PC-3 (cell line): ENCODE measurements at regions not wholly inside any gene's neighbourhood (a gene's known extent, or its start where the extent isn't known, plus 50 kb on each side); places are given as distances from the start of the nearest gene placed in this dataset.

Experiments
- ATAC-seq: fragments of 200-7000 bp; cut with Tn5 transposase; 2 replicates; pipeline ENCODE4 v1.9.1; 2020; ENCODE audit warnings: mild to moderate bottlenecking, moderate library complexity
- BruUV-seq: library from RNA; stranded (reverse); fragments of 400-500 nt; replicated peaks from 2 replicates; lab custom pipeline; 2021; lab: Mats Ljungman, UMichigan
- CTCF ChIA-PET: fragments of 300-600 bp; sonication (Branson Sonifier 250); formaldehyde crosslinking; loops from one replicate; lab custom pipeline; 2022; ENCODE audit warnings: antibody characterized with exemption; lab: Charles Lee
- POLR2A ChIA-PET: fragments of 300-600 bp; sonication (Branson Sonifier 250); formaldehyde crosslinking; loops from one replicate; lab custom pipeline; 2022; ENCODE audit warnings: antibody characterized with exemption; ENCODE audit not compliant: unreplicated experiment; lab: Charles Lee
- DNase-seq: peaks from one replicate; pipeline ENCODE4 v3.0.0-alpha.2; 2015
- H2AFZ ChIP-seq: fragments of 300-600 bp; sonication (generic); 2 replicates; pipeline ENCODE4 v1.6.0; 2016; ENCODE audit warnings: antibody characterized with exemption, low read length
- H3F3A ChIP-seq: fragments of 300-600 bp; sonication (generic); one replicate; pipeline ENCODE4 v1.6.0; 2017; ENCODE audit warnings: antibody characterized with exemption, low read length, control low read depth, mild to moderate bottlenecking; ENCODE audit not compliant: unreplicated experiment
- H3K27ac ChIP-seq: fragments of 300-600 bp; sonication (generic); 2 replicates; pipeline ENCODE4 v1.5.1; 2016; ENCODE audit warnings: mild to moderate bottlenecking, low read length
- H3K27me3 ChIP-seq: fragments of 300-600 bp; sonication (generic); 2 replicates; pipeline ENCODE4 v1.6.1; 2016; ENCODE audit warnings: low read length, mixed read lengths
- H3K36me3 ChIP-seq: fragments of 300-600 bp; sonication (generic); 2 replicates; pipeline ENCODE4 v1.6.1; 2016; ENCODE audit warnings: low read depth, mixed run types, low read length, mixed read lengths
- H3K4me1 ChIP-seq: fragments of 300-600 bp; sonication (generic); 2 replicates; pipeline ENCODE4 v1.5.1; 2016; ENCODE audit warnings: low read length; ENCODE audit not compliant: insufficient read depth
- H3K4me2 ChIP-seq: fragments of 300-600 bp; sonication (generic); 2 replicates; pipeline ENCODE4 v1.6.0; 2016; ENCODE audit warnings: low read length
- H3K4me3 ChIP-seq: fragments of 300-600 bp; sonication (generic); 2 replicates; pipeline ENCODE4 v1.5.1; 2016; ENCODE audit warnings: mild to moderate bottlenecking, low read length, mixed read lengths
- H3K79me2 ChIP-seq: fragments of 300-600 bp; sonication (generic); 2 replicates; pipeline ENCODE4 v1.6.1; 2017; ENCODE audit warnings: low read length, mixed read lengths
- H3K9ac ChIP-seq: fragments of 300-600 bp; sonication (generic); 2 replicates; pipeline ENCODE4 v1.6.0; 2016; ENCODE audit warnings: mild to moderate bottlenecking, low read length
- H3K9me2 ChIP-seq: fragments of 300-600 bp; sonication (generic); replicated peaks from 2 replicates; pipeline ENCODE4 v1.6.1; 2016; ENCODE audit warnings: mixed run types, low read length, mixed read lengths
- H3K9me3 ChIP-seq: fragments of 300-600 bp; sonication (generic); 2 replicates; pipeline ENCODE4 v1.6.1; 2016; ENCODE audit warnings: low read length, mixed read lengths
- H4K20me1 ChIP-seq: fragments of 300-600 bp; sonication (generic); 2 replicates; pipeline ENCODE4 v1.6.1; 2016; ENCODE audit warnings: low read length, mixed read lengths
- EZH2 ChIP-seq: fragments of 300-600 bp; sonication (generic); IDR thresholded peaks from one replicate; pipeline ENCODE4 v1.6.1; 2017; ENCODE audit warnings: antibody characterized with exemption, mild to moderate bottlenecking, low read length; ENCODE audit not compliant: unreplicated experiment
- EZH2phosphoT487 ChIP-seq: fragments of 300-600 bp; sonication (generic); IDR thresholded peaks from 2 replicates; pipeline ENCODE4 v1.6.1; 2018; ENCODE audit warnings: mild to moderate bottlenecking, antibody characterized with exemption, low read length, borderline replicate concordance
- intact Hi-C: fragments of 100-400 bp; cut with micrococcal nuclease; formaldehyde crosslinking; loops from 2 replicates; pipeline ENCODE4 v1.9.0; 2023
- TF ChIP-seq, protein P1 (sequence below): fragments of 300-600 bp; sonication (generic); conservative IDR thresholded peaks from 2 replicates; pipeline ENCODE4 v1.5.1; 2017; ENCODE audit warnings: antibody characterized with exemption, low read depth, mild to moderate bottlenecking, low read length

DNA sequence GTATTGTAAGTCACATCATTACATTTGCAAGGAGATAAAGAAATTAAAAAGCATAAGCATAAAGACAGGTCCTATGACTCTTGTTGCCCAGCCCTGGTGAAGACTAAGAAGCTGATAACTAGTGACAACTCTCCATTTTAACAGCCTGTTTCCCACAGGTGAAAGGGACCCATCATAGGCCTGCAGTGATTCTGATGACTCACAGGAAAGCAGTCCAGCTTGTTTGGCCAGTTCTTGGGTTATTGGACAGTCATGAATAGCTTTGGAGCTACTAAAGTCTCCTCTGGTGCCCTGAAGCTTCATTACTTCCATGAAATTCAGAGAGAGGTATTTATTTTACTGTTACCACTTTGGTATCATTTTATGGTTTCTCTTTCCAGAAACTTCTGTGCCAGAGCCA lies 55.5 kb upstream of the DYRK2 start:
- H3K27me3 ChIP-seq = no peaks in the 10 kb centered on the region
- ChIA-PET POLR2A (interaction anchor here (0.6 to 0.7 kb wide), 3 partner anchors 56 to 1086 kb away, joined by 5 to 16 read pairs (median 11); partner anchors contain the start of gene DYRK2), CTCF (interaction anchor here (0.9 kb wide), 1 partner anchor 350 kb away, joined by 7 read pairs; no protein-coding TSS in a partner anchor)
- TF ChIP-seq EZH2phosphoT487 = no peak
- TF ChIP-seq EZH2 = no peak
- TF ChIP-seq, protein P1, sequence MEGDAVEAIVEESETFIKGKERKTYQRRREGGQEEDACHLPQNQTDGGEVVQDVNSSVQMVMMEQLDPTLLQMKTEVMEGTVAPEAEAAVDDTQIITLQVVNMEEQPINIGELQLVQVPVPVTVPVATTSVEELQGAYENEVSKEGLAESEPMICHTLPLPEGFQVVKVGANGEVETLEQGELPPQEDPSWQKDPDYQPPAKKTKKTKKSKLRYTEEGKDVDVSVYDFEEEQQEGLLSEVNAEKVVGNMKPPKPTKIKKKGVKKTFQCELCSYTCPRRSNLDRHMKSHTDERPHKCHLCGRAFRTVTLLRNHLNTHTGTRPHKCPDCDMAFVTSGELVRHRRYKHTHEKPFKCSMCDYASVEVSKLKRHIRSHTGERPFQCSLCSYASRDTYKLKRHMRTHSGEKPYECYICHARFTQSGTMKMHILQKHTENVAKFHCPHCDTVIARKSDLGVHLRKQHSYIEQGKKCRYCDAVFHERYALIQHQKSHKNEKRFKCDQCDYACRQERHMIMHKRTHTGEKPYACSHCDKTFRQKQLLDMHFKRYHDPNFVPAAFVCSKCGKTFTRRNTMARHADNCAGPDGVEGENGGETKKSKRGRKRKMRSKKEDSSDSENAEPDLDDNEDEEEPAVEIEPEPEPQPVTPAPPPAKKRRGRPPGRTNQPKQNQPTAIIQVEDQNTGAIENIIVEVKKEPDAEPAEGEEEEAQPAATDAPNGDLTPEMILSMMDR = no peak
- BruUV-seq = no TSS peak
- no peaks in the 10 kb centered on the region for H3F3A ChIP-seq
- no peak overlapping the region for H2AFZ ChIP-seq
- intact Hi-C loops = loop anchor here (5.0 kb wide), 1 partner anchor 54 kb away; the partner anchor contains the start of gene DYRK2
- H3K4me3 ChIP-seq = peak overlapping the region; percentile 47
- peaks cover 37% of the 10 kb centered on the region for H3K4me1 ChIP-seq
- DNase-seq = peak; percentile 99
- peak overlapping the region; percentile 76 for H3K4me2 ChIP-seq
- no peaks in the 10 kb centered on the region for H3K9me2 ChIP-seq
- no peaks in the 10 kb centered on the region for H3K36me3 ChIP-seq
- H3K9ac ChIP-seq = no peak overlapping the region
- no peaks in the 10 kb centered on the region for H4K20me1 ChIP-seq
- H3K79me2 ChIP-seq = no peaks in the 10 kb centered on the region
- H3K27ac ChIP-seq = peak overlapping the region; percentile 81
- H3K9me3 ChIP-seq = no peaks in the 10 kb centered on the region
- peak; percentile 96 for ATAC-seq

DNA sequence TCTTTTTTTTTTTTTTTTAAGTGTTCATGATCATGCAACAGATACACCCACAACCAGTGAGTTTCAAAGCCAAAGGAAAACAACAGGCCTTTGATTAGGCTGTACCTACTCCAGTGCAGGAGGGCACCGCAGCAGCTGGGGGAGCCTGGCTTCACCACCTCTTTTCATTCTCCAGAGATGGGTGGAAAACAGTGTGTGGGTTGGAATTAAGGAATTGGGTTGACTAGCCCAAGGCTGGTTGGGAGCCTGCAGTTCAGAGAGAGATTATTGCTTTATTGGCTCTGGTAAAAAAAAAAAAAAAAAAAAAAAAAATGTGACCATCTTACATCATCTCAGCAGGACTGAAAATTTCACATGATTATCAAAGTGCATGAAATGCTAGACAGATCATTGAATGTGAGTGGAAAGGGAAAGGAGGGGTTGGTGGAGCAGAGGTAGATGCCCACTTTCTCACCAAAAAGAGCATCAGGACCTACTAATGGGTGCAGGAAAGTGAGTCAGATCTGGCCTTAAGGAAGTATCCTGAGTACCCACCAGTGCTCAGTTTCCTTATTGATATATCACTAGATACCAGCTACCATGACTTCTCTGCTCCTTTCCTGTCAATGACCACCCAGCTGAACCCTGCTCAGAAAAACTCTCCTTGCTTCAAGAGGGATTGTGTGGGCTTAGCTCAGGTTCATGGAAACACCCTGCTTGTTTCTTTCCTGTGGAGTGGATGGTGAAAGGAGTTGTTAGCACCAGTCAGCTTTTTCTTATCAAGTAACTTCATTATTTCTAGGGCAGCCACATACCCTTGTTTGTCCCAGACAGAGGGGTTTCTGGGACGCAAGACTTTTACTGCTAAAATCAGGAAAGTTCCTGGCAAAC lies 54.8 kb upstream of the DYRK2 start:
- no peak overlapping the region for H2AFZ ChIP-seq
- peaks cover 37% of the 10 kb centered on the region for H3K4me1 ChIP-seq
- intact Hi-C loops = loop anchor here (5.0 kb wide), 1 partner anchor 54 kb away; the partner anchor contains the start of gene DYRK2
- ChIA-PET CTCF (interaction anchor here (0.9 kb wide), 1 partner anchor 349 kb away, joined by 7 read pairs; no protein-coding TSS in a partner anchor), POLR2A (interaction anchor here (0.6 to 0.7 kb wide), 3 partner anchors 55 to 1087 kb away, joined by 5 to 16 read pairs (median 11); partner anchors contain the start of gene DYRK2)
- ATAC-seq = peak; percentile 30
- BruUV-seq = no TSS peak
- H4K20me1 ChIP-seq = no peaks in the 10 kb centered on the region
- TF ChIP-seq EZH2phosphoT487 (no peak), EZH2 (no peak)
- TF ChIP-seq, protein P1 = no peak
- H3K27me3 ChIP-seq = no peaks in the 10 kb centered on the region
- no peaks in the 10 kb centered on the region for H3K36me3 ChIP-seq
- H3K4me2 ChIP-seq = peak overlapping the region; percentile 76
- H3K9me2 ChIP-seq = no peaks in the 10 kb centered on the region
- H3K9me3 ChIP-seq = no peaks in the 10 kb centered on the region
- no peaks in the 10 kb centered on the region for H3F3A ChIP-seq
- DNase-seq = no peak
- no peaks in the 10 kb centered on the region for H3K79me2 ChIP-seq
- H3K4me3 ChIP-seq = peak overlapping the region; percentile 5; the same call in 1 of the 2 replicates
- no peak overlapping the region for H3K9ac ChIP-seq
- H3K27ac ChIP-seq = peak overlapping the region; percentile 81
